Thyroid gland (tissue), 4 donors: ENCODE measurements at regions not wholly inside any gene's neighbourhood (a gene's known extent, or its start where the extent isn't known, plus 50 kb on each side); places are given as distances from the start of the nearest gene placed in this dataset.

Source experiments
- DNase-seq, 2 donors: peaks; one replicate each; pipeline ENCODE4 v3.0.0-alpha.2; 2019
- H3K27ac ChIP-seq, 3 donors: fragments of 200-600 bp; sonication (generic); 1 replicate in 2 of 3; 2 replicates in 1 of 3; pipeline ENCODE4 v1.5.1; 2016 to 2019; ENCODE audit warnings: mild to moderate bottlenecking in 1 of 3, moderate library complexity in 1 of 3
- H3K27me3 ChIP-seq: fragments of 200-600 bp; sonication (generic); one replicate; pipeline ENCODE4 v1.5.1; 2019
- H3K36me3 ChIP-seq, 2 donors: fragments of 200-600 bp; sonication (generic); one replicate each; pipeline ENCODE4 v1.5.1; 2016 to 2019
- H3K4me1 ChIP-seq, 2 donors: fragments of 200-600 bp; sonication (generic); one replicate each; pipeline ENCODE4 v1.5.1; 2017 to 2019
- H3K4me3 ChIP-seq, 3 donors: fragments of 200-600 bp; sonication (generic); replicated peaks in 1 of 3; 1 replicate in 2 of 3; 2 replicates in 1 of 3; pipeline ENCODE4 v1.5.1; 2016; ENCODE audit warnings: mild to moderate bottlenecking in 1 of 3
- H3K9me3 ChIP-seq: fragments of 200-600 bp; sonication (generic); one replicate; pipeline ENCODE4 v1.5.1; 2017
- CTCF ChIP-seq, 6 experiments: fragments of 200-600 bp in 3 of 6; fragments of 450-650 bp in 3 of 6; sonication (generic) in 3 of 6; IDR thresholded peaks; one replicate each; pipeline ENCODE4 v1.5.1; 2016 to 2019; ENCODE audit warnings: antibody characterized with exemption in 6 of 6, mild to moderate bottlenecking in 2 of 6, inconsistent platforms in 1 of 6, moderate library complexity in 1 of 6
- POLR2A ChIP-seq, 2 donors: fragments of 450-650 bp; IDR thresholded peaks; one replicate each; pipeline ENCODE4 v1.6.1; 2017; ENCODE audit warnings: antibody characterized with exemption in 2 of 2, mild to moderate bottlenecking in 2 of 2, moderate library complexity in 1 of 2
- WGBS, 2 donors: methylation state at CpG; one replicate each; pipeline ENCODE4 v1.1.5; 2017; 5-methylcytosine and 5-hydroxymethylcytosine counted together
- intact Hi-C: fragments of 100-400 bp; cut with DNase I; formaldehyde crosslinking; loops from one replicate; pipeline ENCODE4 v1.15.1; 2023

- DNase-seq: no peak
- no peak overlapping the region for H3K27ac ChIP-seq
- no peak overlapping the region for H3K4me3 ChIP-seq
- no peaks in the 10 kb centered on the region for H3K9me3 ChIP-seq
- no peaks in the 10 kb centered on the region for H3K36me3 ChIP-seq
- TF ChIP-seq CTCF (IDR thresholded peaks at IDR 0.05) (no peak), POLR2A (IDR thresholded peaks at IDR 0.05) (no peak)
- intact Hi-C loops: no loop called here
- H3K27me3 ChIP-seq: no peaks in the 10 kb centered on the region
- WGBS, 2 donors: 65% methylated on average over 5 of the region's 5 CpGs
- no peaks in the 10 kb centered on the region for H3K4me1 ChIP-seq
Observed at GRCh38 chr9:7983490-7983889, 183.9 kb upstream of the DMAC1 start.

DNA sequence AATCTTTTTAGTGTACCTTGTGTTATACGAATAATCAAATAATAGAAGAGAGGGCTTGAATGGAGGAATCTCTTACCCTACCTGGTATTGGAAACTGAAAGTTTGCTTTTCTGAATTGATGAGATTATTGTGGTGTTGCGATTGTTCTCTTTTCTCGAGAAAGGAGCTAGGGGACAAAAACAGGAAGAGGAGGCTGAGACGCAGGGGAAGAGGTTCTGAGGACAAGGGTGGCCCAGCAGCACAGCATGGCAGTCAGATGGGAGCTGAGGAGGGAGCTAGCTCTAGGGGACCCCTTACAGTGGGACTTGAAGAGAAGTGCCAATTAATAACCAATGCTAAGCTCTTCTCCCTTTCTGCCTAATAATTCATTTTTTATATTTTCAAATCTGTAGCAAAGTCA, 183.3 kb upstream of the DMAC1 start:
- H3K9me3 ChIP-seq: no peaks in the 10 kb centered on the region
- H3K4me3 ChIP-seq: no peak overlapping the region
- DNase-seq: no peak
- 79 to 84% methylated on average over 4 of the region's 4 CpGs for WGBS, 2 donors
- no peaks in the 10 kb centered on the region for H3K4me1 ChIP-seq
- no peak for TF ChIP-seq CTCF (IDR thresholded peaks at IDR 0.05)
- no peak for TF ChIP-seq POLR2A (IDR thresholded peaks at IDR 0.05)
- H3K36me3 ChIP-seq: no peaks in the 10 kb centered on the region
- no peak overlapping the region for H3K27ac ChIP-seq
- no peaks in the 10 kb centered on the region for H3K27me3 ChIP-seq
- intact Hi-C loops: no loop called here

DNA sequence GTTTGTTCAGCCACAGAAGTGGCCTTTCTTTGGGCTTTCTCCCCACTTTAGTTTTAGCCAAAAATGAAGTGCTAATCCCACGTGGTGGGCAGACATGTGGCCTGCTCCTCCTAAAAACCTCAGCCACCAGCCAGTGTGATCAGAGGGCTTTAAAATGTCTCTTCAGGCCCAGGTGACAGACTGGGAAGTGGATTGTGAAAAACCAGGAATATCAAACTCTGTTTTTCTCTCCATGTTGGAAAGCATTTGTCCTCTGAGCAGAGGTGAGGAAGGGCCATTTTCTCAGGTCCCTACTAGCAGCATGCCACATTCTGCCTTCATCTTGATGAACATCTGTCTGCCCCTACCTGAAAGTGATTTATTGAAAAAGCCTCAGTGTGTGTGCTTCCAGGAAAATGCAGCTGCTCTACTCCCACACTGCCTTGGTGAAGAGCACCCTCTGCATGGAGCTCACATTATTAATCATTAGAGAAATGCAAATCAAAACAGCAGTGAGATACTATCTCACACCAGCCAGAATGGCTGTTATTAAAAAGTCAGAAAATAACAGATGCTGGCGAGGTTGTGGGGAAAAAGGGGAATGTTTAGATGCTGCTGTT, 181.2 kb upstream of the DMAC1 start:
- no peaks in the 10 kb centered on the region for H3K27me3 ChIP-seq
- intact Hi-C loops: no loop called here
- no peak for TF ChIP-seq POLR2A (IDR thresholded peaks at IDR 0.05)
- no peak for TF ChIP-seq CTCF (IDR thresholded peaks at IDR 0.05)
- H3K4me3 ChIP-seq: no peak overlapping the region
- 65 to 67% methylated on average over 2 of the region's 2 CpGs for WGBS, 2 donors
- no peak overlapping the region for H3K27ac ChIP-seq
- no peak for DNase-seq
- H3K9me3 ChIP-seq: no peaks in the 10 kb centered on the region
- no peaks in the 10 kb centered on the region for H3K36me3 ChIP-seq
- no peaks in the 10 kb centered on the region for H3K4me1 ChIP-seq

DNA sequence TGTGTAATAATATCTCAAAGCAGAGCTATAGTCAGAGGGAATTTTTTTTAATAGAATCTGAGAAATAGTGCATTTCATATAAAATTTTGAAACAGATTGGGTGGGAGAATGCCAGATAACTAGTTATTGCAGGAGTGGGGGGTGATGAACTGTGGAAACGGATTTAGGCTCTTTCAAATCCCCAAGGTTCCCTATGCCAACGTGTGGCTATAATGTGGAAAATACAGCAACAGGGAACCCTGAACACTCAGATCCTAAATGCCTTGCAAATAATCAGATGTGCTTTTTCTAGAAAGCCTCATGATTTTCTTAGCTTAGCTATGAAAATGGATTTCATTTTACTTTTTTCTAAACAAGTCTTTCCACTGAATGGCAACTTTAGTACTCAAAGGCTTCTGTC, 180.5 kb upstream of the DMAC1 start:
- no peak for DNase-seq
- Histone ChIP-seq H3K4me3 (no peak overlapping the region), H3K27ac (no peak overlapping the region), H3K9me3 (no peaks in the 10 kb centered on the region), H3K36me3 (no peaks in the 10 kb centered on the region), H3K4me1 (no peaks in the 10 kb centered on the region), H3K27me3 (no peaks in the 10 kb centered on the region)
- WGBS, 2 donors: 80 to 82% methylated on average over 2 of the region's 2 CpGs
- intact Hi-C loops: no loop called here
- TF ChIP-seq POLR2A (IDR thresholded peaks at IDR 0.05) (no peak), CTCF (IDR thresholded peaks at IDR 0.05) (no peak)

GRCh38 chr9:7979611-7980010, 180.0 kb upstream of the DMAC1 start:
- WGBS, 2 donors: 76 to 83% methylated on average over 5 of the region's 5 CpGs
- H3K9me3 ChIP-seq: no peaks in the 10 kb centered on the region
- no peaks in the 10 kb centered on the region for H3K36me3 ChIP-seq
- H3K4me3 ChIP-seq: no peak overlapping the region
- H3K4me1 ChIP-seq: no peaks in the 10 kb centered on the region
- DNase-seq: no peak
- no peaks in the 10 kb centered on the region for H3K27me3 ChIP-seq
- intact Hi-C loops: no loop called here
- TF ChIP-seq POLR2A (IDR thresholded peaks at IDR 0.05) (no peak), CTCF (IDR thresholded peaks at IDR 0.05) (no peak)
- H3K27ac ChIP-seq: no peak overlapping the region
